ENCODE measurements at regions not wholly inside any gene's neighbourhood (a gene's known extent, or its start where the extent isn't known, plus 50 kb on each side); places are given as distances from the start of the nearest gene placed in this dataset.
"Not testable (repeated sequence)": the region's sequence is repeated elsewhere in the genome, so short reads cannot be mapped to it uniquely, and the experiment has no call there.

- Mint-ChIP-seq H3K27me3 (peaks cover 6% of the 10 kb centered on the region), H3K4me3 (no peak overlapping the region), H3K36me3 (no peaks in the 10 kb centered on the region), H3K4me1 (no peaks in the 10 kb centered on the region), H3K9me3 (no peaks in the 10 kb centered on the region), H3K27ac (no peak overlapping the region)
- no peak for ATAC-seq
Observed at GRCh38 chr13:33381906-33382305, 96.4 kb upstream of the STARD13 start.

GRCh38 chr13:33383724-33384577, 98.4 kb upstream of the STARD13 start:
- Mint-ChIP-seq H3K27me3 (peaks cover 6% of the 10 kb centered on the region), H3K27ac (no peak overlapping the region), H3K36me3 (no peaks in the 10 kb centered on the region), H3K4me1 (no peaks in the 10 kb centered on the region), H3K4me3 (no peak overlapping the region), H3K9me3 (no peaks in the 10 kb centered on the region)
- ATAC-seq = no peak

- peaks cover 6% of the 10 kb centered on the region for H3K27me3 Mint-ChIP-seq
- no peak overlapping the region for H3K27ac Mint-ChIP-seq
- H3K9me3 Mint-ChIP-seq = no peaks in the 10 kb centered on the region
- ATAC-seq = peak; percentile 40
- H3K4me1 Mint-ChIP-seq = no peaks in the 10 kb centered on the region
- no peaks in the 10 kb centered on the region for H3K36me3 Mint-ChIP-seq
- no peak overlapping the region for H3K4me3 Mint-ChIP-seq
Observed at GRCh38 chr13:33388286-33388998, 102.9 kb upstream of the STARD13 start.

GRCh38 chr13:33392794-33393405, 107.3 kb upstream of the STARD13 start:
- H3K36me3 Mint-ChIP-seq = no peaks in the 10 kb centered on the region
- H3K4me3 Mint-ChIP-seq = no peak overlapping the region
- ATAC-seq = no peak
- H3K4me1 Mint-ChIP-seq = no peaks in the 10 kb centered on the region
- H3K9me3 Mint-ChIP-seq = no peaks in the 10 kb centered on the region
- no peak overlapping the region for H3K27ac Mint-ChIP-seq
- no peaks in the 10 kb centered on the region for H3K27me3 Mint-ChIP-seq

DNA sequence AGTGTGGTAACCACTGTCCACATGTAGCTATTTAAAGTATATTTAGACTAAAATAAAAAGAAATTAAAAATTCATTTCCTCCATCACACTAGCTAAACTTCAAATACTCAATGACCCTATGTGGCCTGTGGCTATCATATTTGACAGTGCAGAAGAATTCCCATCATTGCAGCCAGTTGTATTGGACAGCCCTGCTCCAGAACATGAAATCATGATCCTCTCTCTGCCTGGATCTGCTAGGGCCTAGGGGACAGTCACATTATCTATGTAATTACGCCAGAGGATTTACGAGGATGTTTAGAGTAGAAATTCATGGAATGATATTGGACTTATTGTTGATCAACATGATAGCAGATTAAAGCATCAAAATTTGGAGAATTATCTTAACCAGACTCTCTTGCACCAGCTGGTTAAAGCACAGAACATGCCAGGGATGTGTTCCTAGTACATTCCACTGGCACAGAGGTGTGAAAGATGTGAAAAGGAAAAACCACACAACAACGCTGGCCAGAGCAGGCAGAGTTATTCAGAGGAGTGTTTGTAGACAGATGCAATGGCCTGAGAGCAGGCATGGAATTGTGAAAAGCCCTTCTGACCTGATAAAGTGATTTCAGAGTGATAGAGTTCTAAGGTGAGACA, 108.9 kb upstream of the STARD13 start:
- no peak overlapping the region for H3K27ac Mint-ChIP-seq
- no peaks in the 10 kb centered on the region for H3K9me3 Mint-ChIP-seq
- ATAC-seq = no peak
- no peak overlapping the region for H3K4me3 Mint-ChIP-seq
- no peaks in the 10 kb centered on the region for H3K27me3 Mint-ChIP-seq
- no peaks in the 10 kb centered on the region for H3K4me1 Mint-ChIP-seq
- H3K36me3 Mint-ChIP-seq = no peaks in the 10 kb centered on the region

DNA sequence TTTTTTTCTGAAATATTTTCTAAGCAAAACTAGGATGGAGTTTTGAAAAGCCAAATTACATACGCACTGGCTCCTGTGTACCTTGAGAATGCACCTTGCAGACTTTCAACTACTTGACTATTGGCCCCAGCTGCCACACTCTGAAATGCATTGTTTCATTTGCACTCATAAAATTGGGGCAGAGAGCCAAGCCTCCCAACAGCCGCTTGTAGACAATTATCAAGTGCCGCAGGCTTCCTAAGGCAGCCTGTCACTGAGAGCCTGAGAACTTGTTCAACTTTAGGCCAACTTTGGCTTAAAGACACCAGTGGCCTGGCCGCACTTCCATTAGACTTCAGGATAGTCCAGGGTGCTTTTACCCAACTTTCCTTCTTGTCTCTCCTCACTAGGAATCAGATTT, 115.7 kb upstream of the STARD13 start:
- no peak overlapping the region for H3K4me3 Mint-ChIP-seq
- H3K4me1 Mint-ChIP-seq = no peaks in the 10 kb centered on the region
- H3K27ac Mint-ChIP-seq = no peak overlapping the region
- no peak for ATAC-seq
- H3K27me3 Mint-ChIP-seq = no peaks in the 10 kb centered on the region
- no peaks in the 10 kb centered on the region for H3K36me3 Mint-ChIP-seq
- no peaks in the 10 kb centered on the region for H3K9me3 Mint-ChIP-seq

DNA sequence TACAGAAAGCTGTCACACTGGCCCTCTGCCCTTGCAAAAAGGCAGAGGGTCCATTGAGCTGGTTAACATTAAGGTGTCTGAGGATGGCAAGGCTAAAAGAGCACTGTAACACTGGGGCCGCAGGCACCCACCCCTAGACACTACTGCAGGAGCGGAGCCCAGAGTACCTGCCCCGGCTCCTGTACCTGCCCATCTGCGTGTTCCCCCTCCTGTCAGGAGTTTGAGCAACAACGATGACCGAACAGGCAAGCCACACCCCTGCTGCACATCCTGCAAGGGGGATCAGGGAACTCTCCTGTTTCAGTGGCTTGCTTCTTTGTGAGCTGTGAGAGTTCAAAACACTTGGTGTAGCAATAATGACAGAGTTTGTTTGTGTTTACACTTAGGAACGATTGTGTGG, 117.4 kb upstream of the STARD13 start:
- no peak for ATAC-seq
- Mint-ChIP-seq H3K36me3 (no peaks in the 10 kb centered on the region), H3K27ac (no peak overlapping the region), H3K4me3 (no peak overlapping the region), H3K9me3 (no peaks in the 10 kb centered on the region), H3K4me1 (no peaks in the 10 kb centered on the region), H3K27me3 (no peaks in the 10 kb centered on the region)

GRCh38 chr13:33403807-33404362, 118.3 kb upstream of the STARD13 start:
- no peak overlapping the region for H3K4me3 Mint-ChIP-seq
- H3K4me1 Mint-ChIP-seq = no peaks in the 10 kb centered on the region
- H3K27ac Mint-ChIP-seq = no peak overlapping the region
- no peaks in the 10 kb centered on the region for H3K36me3 Mint-ChIP-seq
- H3K27me3 Mint-ChIP-seq = no peaks in the 10 kb centered on the region
- ATAC-seq = no peak
- no peaks in the 10 kb centered on the region for H3K9me3 Mint-ChIP-seq

GRCh38 chr13:33405371-33405770, 119.8 kb upstream of the STARD13 start:
- Mint-ChIP-seq H3K27me3 (peaks cover 2% of the 10 kb centered on the region), H3K27ac (no peak overlapping the region), H3K4me3 (no peak overlapping the region), H3K36me3 (no peaks in the 10 kb centered on the region), H3K4me1 (no peaks in the 10 kb centered on the region), H3K9me3 (no peaks in the 10 kb centered on the region)
- no peak for ATAC-seq

DNA sequence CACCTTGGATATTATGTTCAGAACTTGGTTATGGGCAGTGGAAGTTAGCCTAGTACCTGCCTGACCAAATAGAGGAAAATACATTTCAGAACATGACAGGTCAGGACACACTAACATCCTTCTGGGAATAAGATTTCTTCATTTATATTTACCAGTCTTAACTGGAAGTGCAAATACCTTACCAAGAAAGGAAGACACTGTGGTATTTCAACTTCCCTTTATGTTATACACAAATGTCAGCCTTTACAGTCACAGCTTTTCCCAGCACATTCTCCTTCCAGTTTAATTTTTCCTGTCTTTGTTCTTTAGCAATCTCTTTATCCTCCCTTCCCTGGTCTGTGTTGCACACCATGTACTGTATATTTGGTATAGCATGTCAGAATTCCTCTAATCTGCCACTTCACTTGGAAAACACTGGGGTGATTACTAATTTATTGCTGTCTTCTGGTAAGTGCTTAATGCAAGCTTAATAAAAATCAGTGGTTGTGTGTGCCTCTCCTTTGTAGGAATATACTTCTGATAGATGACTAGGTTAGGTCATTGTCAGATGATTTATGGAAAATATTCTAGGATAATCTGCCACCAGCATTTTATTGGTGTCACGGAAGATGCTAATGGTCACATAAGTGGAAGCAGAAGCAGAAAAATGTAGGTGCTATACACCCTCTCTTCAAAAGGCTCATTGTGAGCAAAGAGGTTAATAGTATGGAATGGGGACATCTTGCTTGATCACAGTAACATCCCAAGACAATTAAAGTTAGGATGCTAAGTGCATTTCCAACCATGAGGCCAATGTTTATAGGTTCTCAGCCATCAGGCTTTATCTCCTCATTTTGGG, 124.3 kb upstream of the STARD13 start:
- no peaks in the 10 kb centered on the region for H3K36me3 Mint-ChIP-seq
- H3K27ac Mint-ChIP-seq = no peak overlapping the region
- ATAC-seq = no peak
- no peaks in the 10 kb centered on the region for H3K4me1 Mint-ChIP-seq
- H3K27me3 Mint-ChIP-seq = peaks cover 38% of the 10 kb centered on the region
- H3K4me3 Mint-ChIP-seq = no peak overlapping the region
- no peaks in the 10 kb centered on the region for H3K9me3 Mint-ChIP-seq

- peaks cover 38% of the 10 kb centered on the region for H3K27me3 Mint-ChIP-seq
- no peaks in the 10 kb centered on the region for H3K36me3 Mint-ChIP-seq
- H3K4me1 Mint-ChIP-seq = no peaks in the 10 kb centered on the region
- H3K4me3 Mint-ChIP-seq = no peak overlapping the region
- ATAC-seq = no peak
- no peak overlapping the region for H3K27ac Mint-ChIP-seq
- H3K9me3 Mint-ChIP-seq = no peaks in the 10 kb centered on the region
Observed at GRCh38 chr13:33410619-33411018, 125.1 kb upstream of the STARD13 start.

DNA sequence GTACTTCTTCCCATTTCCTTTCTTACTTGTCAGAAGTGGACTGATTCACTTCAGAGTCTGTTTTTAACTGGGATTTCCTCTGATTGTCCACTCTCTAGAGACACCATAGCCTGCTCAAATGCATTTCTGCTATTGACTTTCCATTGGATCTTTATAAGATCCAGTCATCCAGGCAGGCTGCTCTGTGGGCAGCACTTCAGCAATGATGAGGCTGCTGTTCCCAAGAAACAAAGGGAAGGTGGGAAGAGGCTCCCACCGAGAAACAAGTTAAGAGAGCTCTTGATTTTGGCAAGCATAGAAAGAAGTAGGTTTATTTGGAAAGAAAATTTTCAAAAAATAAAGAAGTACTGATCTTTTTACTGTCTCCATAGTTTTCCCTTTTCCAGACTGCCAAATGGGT, 125.8 kb upstream of the STARD13 start:
- Mint-ChIP-seq H3K27me3 (peaks cover 38% of the 10 kb centered on the region), H3K27ac (no peak overlapping the region), H3K4me1 (no peaks in the 10 kb centered on the region), H3K36me3 (no peaks in the 10 kb centered on the region), H3K9me3 (peaks cover 2% of the 10 kb centered on the region), H3K4me3 (no peak overlapping the region)
- no peak for ATAC-seq

DNA sequence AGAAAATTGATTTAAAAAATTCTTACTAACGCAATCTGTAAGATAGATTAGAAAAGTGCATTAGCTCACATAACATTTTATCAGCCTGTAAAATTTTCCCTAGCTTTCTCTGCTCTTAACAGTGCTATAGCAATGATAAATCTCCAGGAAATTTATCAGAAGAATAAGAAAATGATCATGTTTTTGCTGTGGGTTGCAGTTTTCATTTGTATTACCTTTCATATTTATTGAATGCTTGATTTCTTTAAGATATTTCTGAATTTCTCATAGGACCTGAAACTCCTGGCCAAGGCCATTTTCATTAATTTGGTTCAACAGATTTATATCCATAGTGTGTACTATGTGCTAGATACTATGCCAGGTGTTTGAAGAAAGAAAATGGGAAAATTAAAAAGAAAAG, 130.3 kb upstream of the STARD13 start:
- H3K27ac Mint-ChIP-seq = no peak overlapping the region
- no peak overlapping the region for H3K4me3 Mint-ChIP-seq
- peaks cover 6% of the 10 kb centered on the region for H3K9me3 Mint-ChIP-seq
- H3K36me3 Mint-ChIP-seq = no peaks in the 10 kb centered on the region
- ATAC-seq = no peak
- H3K27me3 Mint-ChIP-seq = peaks cover 32% of the 10 kb centered on the region
- H3K4me1 Mint-ChIP-seq = no peaks in the 10 kb centered on the region

DNA sequence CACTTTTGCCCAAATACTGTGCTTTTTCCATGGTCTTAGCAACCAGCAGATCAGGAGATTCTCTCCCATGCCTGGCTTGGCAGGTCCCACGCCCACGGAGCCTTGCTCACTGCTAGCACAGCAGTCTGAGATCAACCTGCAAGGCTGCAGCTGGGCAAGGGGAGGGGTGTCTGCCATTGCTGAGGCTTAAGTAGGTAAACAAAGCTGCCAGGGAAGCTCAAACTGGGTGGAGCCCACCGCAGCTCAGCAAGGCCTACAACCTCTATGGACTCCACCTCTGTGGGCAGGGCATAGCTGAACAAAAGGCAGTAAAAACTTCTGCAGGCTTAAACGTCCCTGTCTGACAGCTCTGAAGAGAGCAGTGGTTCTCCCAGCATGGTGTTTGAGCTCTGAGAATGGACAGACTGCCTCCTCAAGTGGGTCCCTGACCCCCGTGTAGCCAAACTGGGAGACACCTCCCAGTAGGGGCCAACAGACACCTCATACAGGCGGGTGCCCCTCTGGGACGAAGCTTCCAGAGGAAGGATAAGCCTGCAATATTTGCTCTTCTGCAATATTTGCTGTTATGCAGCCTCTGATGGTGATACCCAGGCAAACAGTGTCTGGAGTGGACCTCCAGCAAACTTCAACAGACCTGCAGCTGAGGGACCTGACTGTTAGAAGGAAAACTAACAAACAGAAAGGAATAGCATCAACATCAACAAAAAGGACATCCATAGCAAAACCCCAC, 132.8 kb upstream of the STARD13 start:
- not testable (repeated sequence) for H3K4me1 Mint-ChIP-seq, H3K4me3 Mint-ChIP-seq, H3K36me3 Mint-ChIP-seq, ATAC-seq, H3K27me3 Mint-ChIP-seq, H3K27ac Mint-ChIP-seq, H3K9me3 Mint-ChIP-seq

Measured in stimulated activated memory B cell treated with anti-CD40 and anti-IgM and Interleukin-4, amounts not matched to agents 10 μg/mL and 1 μg/mL and 100 μg/mL, for 72 hours (primary cell).